Activated CD4-positive, alpha-beta memory T cell treated with anti-CD3 and anti-CD28 coated beads for 36 hours (primary cell): ENCODE measurements at regions not wholly inside any gene's neighbourhood (a gene's known extent, or its start where the extent isn't known, plus 50 kb on each side); places are given as distances from the start of the nearest gene placed in this dataset.

ENCODE experiments used
- CTCF ChIA-PET: fragments of 350-600 bp; sonication (Branson Sonifier 250); formaldehyde crosslinking; loops from one replicate; lab custom pipeline; 2021; ENCODE audit warnings: antibody characterized with exemption, inconsistent platforms; lab: Charles Lee
- POLR2A ChIA-PET: fragments of 350-600 bp; sonication (Branson Sonifier 250); formaldehyde crosslinking; loops from one replicate; lab custom pipeline; 2021; ENCODE audit warnings: antibody characterized with exemption; lab: Charles Lee
- DNase-seq: peaks from one replicate; pipeline ENCODE4 v3.0.0-alpha.2; 2020
- H3K27ac Mint-ChIP-seq: one replicate; pipeline ENCODE4 v1.8.0; 2021; ENCODE audit warnings: mixed read lengths
- H3K27me3 Mint-ChIP-seq: one replicate; pipeline ENCODE4 v1.8.0; 2021; ENCODE audit warnings: mixed read lengths
- H3K36me3 Mint-ChIP-seq: one replicate; pipeline ENCODE4 v1.8.0; 2021; ENCODE audit warnings: mixed read lengths
- H3K4me1 Mint-ChIP-seq: one replicate; pipeline ENCODE4 v1.8.0; 2021; ENCODE audit warnings: low read depth, mixed read lengths
- H3K4me3 Mint-ChIP-seq: one replicate; pipeline ENCODE4 v1.8.0; 2021; ENCODE audit warnings: mild to moderate bottlenecking, mixed read lengths
- H3K9me3 Mint-ChIP-seq: one replicate; pipeline ENCODE4 v1.8.0; 2021; ENCODE audit warnings: mixed read lengths
- intact Hi-C: fragments of 100-400 bp; cut with micrococcal nuclease; formaldehyde crosslinking; loops from one replicate; pipeline ENCODE4 v1.15.1; 2023

DNA sequence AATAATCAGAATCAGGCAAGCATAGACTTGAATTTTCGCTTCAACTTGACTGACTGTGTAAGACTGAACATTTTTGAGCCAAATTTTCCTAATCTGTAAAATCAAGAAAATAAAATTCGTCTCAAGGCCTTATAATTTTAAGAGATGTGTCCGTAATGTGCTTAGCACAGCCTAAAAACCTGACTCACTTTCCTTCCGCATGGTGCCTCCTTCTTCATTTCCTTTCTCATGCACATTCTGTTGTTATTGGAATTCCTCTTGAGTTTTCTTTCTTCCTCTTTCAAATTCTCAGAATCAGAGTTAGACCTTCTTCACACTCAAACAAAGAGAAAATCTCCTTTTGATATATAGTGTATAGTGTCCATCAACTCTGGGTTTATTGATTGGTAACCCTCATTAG, 208.9 kb upstream of the SLIT2 start:
- Mint-ChIP-seq H3K4me3 (no peak overlapping the region), H3K27me3 (no peaks in the 10 kb centered on the region), H3K9me3 (no peaks in the 10 kb centered on the region), H3K4me1 (no peaks in the 10 kb centered on the region), H3K36me3 (no peaks in the 10 kb centered on the region), H3K27ac (no peak overlapping the region)
- ChIA-PET POLR2A (no interaction called here), CTCF (no interaction called here)
- intact Hi-C loops, result no loop called here
- DNase-seq, result no peak

DNA sequence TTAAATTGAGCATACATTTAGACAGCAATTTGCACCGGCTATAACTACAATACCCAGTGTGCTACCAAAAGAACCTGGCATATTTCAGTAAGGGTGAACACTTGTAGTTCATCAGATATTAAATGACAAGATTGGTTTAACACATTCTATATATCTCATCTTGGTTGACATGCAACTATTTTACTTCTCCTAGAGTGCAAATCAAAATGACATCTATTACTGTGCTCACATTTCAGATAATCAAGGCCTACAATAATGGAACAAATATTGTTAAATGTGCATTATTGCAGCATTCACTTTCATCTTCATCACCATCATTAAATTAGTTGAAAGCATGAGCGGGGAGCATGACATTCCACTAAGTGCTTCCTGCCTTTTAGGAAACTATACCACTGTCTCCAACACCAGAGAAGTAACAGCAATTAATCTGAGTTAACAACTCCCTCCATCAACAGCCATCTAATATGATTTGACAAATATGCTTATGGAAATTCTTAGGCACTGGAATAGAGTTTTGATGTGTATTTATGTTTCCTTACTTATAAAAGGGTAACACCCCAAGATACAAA, 209.8 kb upstream of the SLIT2 start:
- Mint-ChIP-seq H3K27ac (no peak overlapping the region), H3K36me3 (no peaks in the 10 kb centered on the region), H3K4me3 (no peak overlapping the region), H3K27me3 (no peaks in the 10 kb centered on the region), H3K9me3 (no peaks in the 10 kb centered on the region), H3K4me1 (no peaks in the 10 kb centered on the region)
- CTCF ChIA-PET, result no interaction called here
- DNase-seq, result no peak
- POLR2A ChIA-PET, result no interaction called here
- intact Hi-C loops, result no loop called here

GRCh38 chr4:20037745-20038144, 214.0 kb upstream of the SLIT2 start:
- intact Hi-C loops, result no loop called here
- Mint-ChIP-seq H3K27me3 (no peaks in the 10 kb centered on the region), H3K36me3 (no peaks in the 10 kb centered on the region), H3K4me1 (no peaks in the 10 kb centered on the region), H3K4me3 (no peak overlapping the region), H3K9me3 (peaks cover 3% of the 10 kb centered on the region), H3K27ac (no peak overlapping the region)
- ChIA-PET CTCF (no interaction called here), POLR2A (no interaction called here)
- DNase-seq, result no peak

DNA sequence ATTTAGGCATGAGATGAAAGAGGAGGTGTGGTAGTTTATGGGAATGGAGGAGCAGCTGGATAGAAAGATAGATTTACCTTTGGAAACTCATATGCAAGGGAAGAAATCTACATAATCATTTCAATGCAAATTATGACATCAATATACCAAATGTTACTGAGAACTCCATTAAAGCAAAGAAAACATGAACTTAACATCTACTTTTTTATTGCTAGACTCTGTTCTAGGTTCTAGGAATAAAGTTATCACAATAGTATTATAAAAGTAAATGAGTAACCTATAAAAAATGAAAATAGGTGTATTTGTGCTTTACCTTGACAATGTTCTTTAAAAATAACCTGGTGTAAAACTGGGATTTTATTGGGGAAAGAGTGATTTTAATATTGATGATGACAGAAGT, 221.6 kb upstream of the SLIT2 start:
- H3K4me1 Mint-ChIP-seq, result no peaks in the 10 kb centered on the region
- H3K4me3 Mint-ChIP-seq, result no peak overlapping the region
- H3K36me3 Mint-ChIP-seq, result no peaks in the 10 kb centered on the region
- intact Hi-C loops, result no loop called here
- no peak for DNase-seq
- peaks cover 8% of the 10 kb centered on the region for H3K9me3 Mint-ChIP-seq
- ChIA-PET POLR2A (no interaction called here), CTCF (interaction anchor here (1.0 kb wide), 1 partner anchor 19 kb away, joined by 3 read pairs; no protein-coding TSS in a partner anchor)
- H3K27ac Mint-ChIP-seq, result no peak overlapping the region
- no peaks in the 10 kb centered on the region for H3K27me3 Mint-ChIP-seq

DNA sequence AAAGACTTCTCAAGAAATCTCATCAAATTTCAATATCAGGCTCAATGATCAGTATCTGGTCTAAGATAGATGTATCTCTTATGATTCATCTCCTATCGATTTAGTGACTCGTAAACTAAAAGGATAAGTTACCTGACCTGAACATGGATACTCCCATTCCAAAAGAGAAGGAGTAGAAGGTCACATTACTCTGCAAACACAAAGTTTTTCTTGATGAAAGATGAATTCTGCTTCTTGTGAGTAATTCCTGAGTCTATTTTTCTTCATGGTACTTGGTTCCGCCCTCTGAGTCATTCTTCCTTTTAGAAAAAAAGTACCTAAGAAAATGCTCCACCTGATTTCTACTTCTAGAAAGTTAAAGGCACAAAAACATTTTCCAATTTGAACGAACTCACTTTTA, 223.1 kb upstream of the SLIT2 start:
- ChIA-PET POLR2A (no interaction called here), CTCF (no interaction called here)
- intact Hi-C loops, result no loop called here
- H3K4me1 Mint-ChIP-seq, result no peaks in the 10 kb centered on the region
- peaks cover 8% of the 10 kb centered on the region for H3K9me3 Mint-ChIP-seq
- H3K27me3 Mint-ChIP-seq, result no peaks in the 10 kb centered on the region
- no peak for DNase-seq
- H3K27ac Mint-ChIP-seq, result no peak overlapping the region
- H3K4me3 Mint-ChIP-seq, result no peak overlapping the region
- no peaks in the 10 kb centered on the region for H3K36me3 Mint-ChIP-seq

- POLR2A ChIA-PET, result no interaction called here
- intact Hi-C loops, result no loop called here
- H3K36me3 Mint-ChIP-seq, result no peaks in the 10 kb centered on the region
- H3K27ac Mint-ChIP-seq, result no peak overlapping the region
- H3K4me3 Mint-ChIP-seq, result no peak overlapping the region
- H3K9me3 Mint-ChIP-seq, result peaks cover 6% of the 10 kb centered on the region
- CTCF ChIA-PET, result no interaction called here
- no peaks in the 10 kb centered on the region for H3K27me3 Mint-ChIP-seq
- DNase-seq, result no peak
- H3K4me1 Mint-ChIP-seq, result no peaks in the 10 kb centered on the region
These were observed 225.2 kb upstream of the SLIT2 start for GRCh38 chr4:20026456-20026855.

DNA sequence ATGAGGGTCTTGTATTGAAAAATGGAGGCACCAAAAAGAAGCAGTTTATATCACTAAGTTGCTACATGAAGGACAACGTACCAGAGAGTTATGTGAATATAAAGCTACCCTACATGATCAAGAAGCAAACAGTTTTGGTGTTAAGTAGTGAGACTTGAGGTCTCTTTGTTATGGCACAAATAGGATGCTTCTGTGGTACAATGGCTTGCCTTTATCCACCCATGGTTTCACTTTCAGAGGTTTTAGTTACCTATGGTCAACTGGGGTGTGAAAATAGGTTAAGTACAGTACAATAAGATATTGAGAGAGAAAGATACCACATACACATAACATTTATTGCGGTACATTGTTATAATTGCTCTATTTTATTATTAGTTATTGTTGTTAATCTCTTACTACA, 229.2 kb upstream of the SLIT2 start:
- H3K27me3 Mint-ChIP-seq, result no peaks in the 10 kb centered on the region
- no peak for DNase-seq
- peaks cover 5% of the 10 kb centered on the region for H3K9me3 Mint-ChIP-seq
- H3K36me3 Mint-ChIP-seq, result no peaks in the 10 kb centered on the region
- intact Hi-C loops, result no loop called here
- H3K4me1 Mint-ChIP-seq, result no peaks in the 10 kb centered on the region
- ChIA-PET POLR2A (no interaction called here), CTCF (no interaction called here)
- no peak overlapping the region for H3K27ac Mint-ChIP-seq
- no peak overlapping the region for H3K4me3 Mint-ChIP-seq

- Mint-ChIP-seq H3K4me3 (no peak overlapping the region), H3K9me3 (peaks cover 11% of the 10 kb centered on the region), H3K27me3 (no peaks in the 10 kb centered on the region), H3K4me1 (no peaks in the 10 kb centered on the region), H3K36me3 (no peaks in the 10 kb centered on the region), H3K27ac (no peak overlapping the region)
- DNase-seq, result no peak
- CTCF ChIA-PET, result no interaction called here
- intact Hi-C loops, result no loop called here
- POLR2A ChIA-PET, result no interaction called here
These were observed 231.6 kb upstream of the SLIT2 start for GRCh38 chr4:20020056-20020455.

GRCh38 chr4:20019310-20020015, 232.2 kb upstream of the SLIT2 start:
- H3K36me3 Mint-ChIP-seq, result no peaks in the 10 kb centered on the region
- intact Hi-C loops, result no loop called here
- no peaks in the 10 kb centered on the region for H3K4me1 Mint-ChIP-seq
- H3K27me3 Mint-ChIP-seq, result no peaks in the 10 kb centered on the region
- H3K27ac Mint-ChIP-seq, result no peak overlapping the region
- H3K4me3 Mint-ChIP-seq, result no peak overlapping the region
- no peak for DNase-seq
- POLR2A ChIA-PET, result no interaction called here
- H3K9me3 Mint-ChIP-seq, result peaks cover 13% of the 10 kb centered on the region
- CTCF ChIA-PET, result no interaction called here

DNA sequence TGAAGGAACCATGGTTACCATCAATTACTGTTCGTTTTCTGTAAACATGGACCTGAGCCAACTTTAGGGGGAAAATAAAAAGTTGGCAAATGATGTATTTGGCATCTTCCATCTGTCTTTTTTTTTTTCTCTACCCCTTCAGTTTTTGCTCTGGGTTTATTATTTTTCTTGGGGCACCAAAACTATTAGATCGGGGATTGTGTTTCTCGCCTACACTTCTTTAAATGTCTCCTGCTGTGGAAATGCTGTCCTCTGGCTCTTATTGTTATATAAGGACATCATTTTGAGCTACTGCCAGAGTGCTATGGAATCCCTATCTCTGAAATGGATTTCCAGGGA, 234.0 kb upstream of the SLIT2 start:
- CTCF ChIA-PET, result no interaction called here
- H3K9me3 Mint-ChIP-seq, result peaks cover 13% of the 10 kb centered on the region
- POLR2A ChIA-PET, result no interaction called here

GRCh38 chr4:20017070-20017776, 234.5 kb upstream of the SLIT2 start:
- Mint-ChIP-seq H3K9me3 (peaks cover 13% of the 10 kb centered on the region), H3K4me3 (no peak overlapping the region), H3K4me1 (no peaks in the 10 kb centered on the region), H3K27ac (no peak overlapping the region), H3K27me3 (no peaks in the 10 kb centered on the region), H3K36me3 (no peaks in the 10 kb centered on the region)
- intact Hi-C loops, result no loop called here
- POLR2A ChIA-PET, result no interaction called here
- CTCF ChIA-PET, result no interaction called here
- no peak for DNase-seq

More for the DNA sequence above, 234.0 kb upstream of the SLIT2 start:
- no peak for DNase-seq
- Mint-ChIP-seq H3K4me3 (no peak overlapping the region), H3K27ac (no peak overlapping the region), H3K4me1 (no peaks in the 10 kb centered on the region), H3K36me3 (no peaks in the 10 kb centered on the region), H3K27me3 (no peaks in the 10 kb centered on the region)
- intact Hi-C loops, result no loop called here

- no peak overlapping the region for H3K4me3 Mint-ChIP-seq
- CTCF ChIA-PET, result no interaction called here
- POLR2A ChIA-PET, result no interaction called here
- no peaks in the 10 kb centered on the region for H3K36me3 Mint-ChIP-seq
- H3K27me3 Mint-ChIP-seq, result no peaks in the 10 kb centered on the region
- H3K27ac Mint-ChIP-seq, result no peak overlapping the region
- intact Hi-C loops, result no loop called here
- H3K4me1 Mint-ChIP-seq, result no peaks in the 10 kb centered on the region
- H3K9me3 Mint-ChIP-seq, result peaks cover 13% of the 10 kb centered on the region
- no peak for DNase-seq
These were observed 236.0 kb upstream of the SLIT2 start for GRCh38 chr4:20015636-20016224.
